LNCaP clone FGC (cell line): ENCODE measurements at regions not wholly inside any gene's neighbourhood (a gene's known extent, or its start where the extent isn't known, plus 50 kb on each side); places are given as distances from the start of the nearest gene placed in this dataset.

ENCODE experiments used
- DNase-seq: peaks from one replicate; pipeline ENCODE4 v3.0.0-alpha.2; 2011; ENCODE audit warnings: low read depth
- H3K4me3 ChIP-seq: 2 replicates; pipeline ENCODE4 v1.5.1; 2011; ENCODE audit warnings: mild to moderate bottlenecking, low read depth, low read length, control low read depth
- CTCF ChIP-seq: IDR thresholded peaks from 2 replicates; pipeline ENCODE4 v1.5.1; 2012; ENCODE audit warnings: mild to moderate bottlenecking; ENCODE audit not compliant: control insufficient read depth, insufficient read depth; ENCODE audit errors: extremely low read depth

- DNase-seq: no peak
- no peak for TF ChIP-seq CTCF
- H3K4me3 ChIP-seq: no peak overlapping the region
These were observed 153.3 kb upstream of the USP9X start for GRCh38 chrX:40931921-40932320.

- no peak for DNase-seq
These were observed 152.0 kb upstream of the USP9X start for GRCh38 chrX:40933132-40933705.

GRCh38 chrX:40933706-40934425 is 151.4 kb upstream of the USP9X start:
- no peak for DNase-seq
- no peak for TF ChIP-seq CTCF
- no peak overlapping the region for H3K4me3 ChIP-seq

More at GRCh38 chrX:40933132-40933705, 152.0 kb upstream of the USP9X start:
- no peak for TF ChIP-seq CTCF
- no peak overlapping the region for H3K4me3 ChIP-seq

GRCh38 chrX:40936827-40937226 is 148.4 kb upstream of the USP9X start:
- no peak overlapping the region for H3K4me3 ChIP-seq
- no peak for DNase-seq
- no peak for TF ChIP-seq CTCF

- H3K4me3 ChIP-seq: no peak overlapping the region
These were observed 146.8 kb upstream of the USP9X start for GRCh38 chrX:40938423-40938822.

GRCh38 chrX:40943093-40943641 is 142.1 kb upstream of the USP9X start:
- no peak for DNase-seq
- no peak overlapping the region for H3K4me3 ChIP-seq
- TF ChIP-seq CTCF: no peak

More at GRCh38 chrX:40938423-40938822, 146.8 kb upstream of the USP9X start:
- no peak for DNase-seq
- no peak for TF ChIP-seq CTCF
